Right atrium auricular region (tissue), 2 donors: ENCODE measurements at regions not wholly inside any gene's neighbourhood (a gene's known extent, or its start where the extent isn't known, plus 50 kb on each side); places are given as distances from the start of the nearest gene placed in this dataset.

ENCODE experiments used
- DNase-seq: peaks from one replicate; pipeline ENCODE4 v3.0.0-alpha.2; 2019; ENCODE audit warnings: low spot score
- H3K27ac ChIP-seq, 2 donors: fragments of 200-600 bp; sonication (generic); 1 replicate in 1 of 2; 2 replicates in 1 of 2; pipeline ENCODE4 v1.5.1; 2016 to 2019
- H3K27me3 ChIP-seq, 2 donors: fragments of 200-600 bp; sonication (generic); one replicate each; pipeline versions ENCODE4 v1.5.1 to v1.6.0; 2017 to 2019
- H3K36me3 ChIP-seq: fragments of 200-600 bp; sonication (generic); one replicate; pipeline ENCODE4 v1.5.1; 2016
- H3K4me1 ChIP-seq, 2 donors: fragments of 200-600 bp; sonication (generic); one replicate each; pipeline versions ENCODE4 v1.5.1 to v1.6.0; 2017 to 2019
- H3K4me3 ChIP-seq, 2 donors: fragments of 200-600 bp; sonication (generic); 1 replicate in 1 of 2; 2 replicates in 1 of 2; pipeline ENCODE4 v1.5.1; 2017 to 2019; ENCODE audit warnings: mild to moderate bottlenecking in 1 of 2, moderate library complexity in 1 of 2
- H3K9me3 ChIP-seq, 2 donors: fragments of 200-600 bp; sonication (generic); one replicate each; pipeline ENCODE4 v1.5.1; 2019
- CTCF ChIP-seq, 2 donors: fragments of 200-600 bp; sonication (generic); IDR thresholded peaks; one replicate each; pipeline ENCODE4 v1.5.1; 2019; ENCODE audit warnings: antibody characterized with exemption in 2 of 2

- Histone ChIP-seq H3K36me3 (no peaks in the 10 kb centered on the region), H3K9me3 (no peaks in the 10 kb centered on the region), H3K4me1 (no peaks in the 10 kb centered on the region), H3K27ac (no peak overlapping the region), H3K27me3 (no peaks in the 10 kb centered on the region), H3K4me3 (no peak overlapping the region)
- peak; percentile 48 for DNase-seq
- no peak for TF ChIP-seq CTCF (IDR thresholded peaks at IDR 0.05)
Observed at GRCh38 chr3:127419641-127420553, 132.1 kb upstream of the PRR20G start.

- Histone ChIP-seq H3K9me3 (no peaks in the 10 kb centered on the region), H3K27ac (no peak overlapping the region), H3K4me1 (no peaks in the 10 kb centered on the region), H3K36me3 (no peaks in the 10 kb centered on the region), H3K4me3 (no peak overlapping the region), H3K27me3 (no peaks in the 10 kb centered on the region)
- DNase-seq, result peak; percentile 40
- TF ChIP-seq CTCF (IDR thresholded peaks at IDR 0.05), result no peak
Observed at GRCh38 chr3:127419182-127419581, 131.3 kb upstream of the PRR20G start.

GRCh38 chr3:127418560-127419147 lies 130.8 kb upstream of the PRR20G start:
- no peaks in the 10 kb centered on the region for H3K9me3 ChIP-seq
- H3K4me3 ChIP-seq, result no peak overlapping the region
- H3K4me1 ChIP-seq, result no peaks in the 10 kb centered on the region
- H3K36me3 ChIP-seq, result no peaks in the 10 kb centered on the region
- DNase-seq, result peak; percentile 32
- TF ChIP-seq CTCF (IDR thresholded peaks at IDR 0.05), result no peak
- no peak overlapping the region for H3K27ac ChIP-seq
- no peaks in the 10 kb centered on the region for H3K27me3 ChIP-seq

GRCh38 chr3:127417709-127418559 lies 130.1 kb upstream of the PRR20G start:
- Histone ChIP-seq H3K4me3 (no peak overlapping the region), H3K27me3 (no peaks in the 10 kb centered on the region), H3K36me3 (no peaks in the 10 kb centered on the region), H3K4me1 (no peaks in the 10 kb centered on the region), H3K27ac (no peak overlapping the region), H3K9me3 (no peaks in the 10 kb centered on the region)
- DNase-seq, result peak; percentile 63
- no peak for TF ChIP-seq CTCF (IDR thresholded peaks at IDR 0.05)

- no peaks in the 10 kb centered on the region for H3K9me3 ChIP-seq
- H3K27me3 ChIP-seq, result no peaks in the 10 kb centered on the region
- no peaks in the 10 kb centered on the region for H3K36me3 ChIP-seq
- no peak for DNase-seq
- H3K4me1 ChIP-seq, result no peaks in the 10 kb centered on the region
- no peak for TF ChIP-seq CTCF (IDR thresholded peaks at IDR 0.05)
- H3K4me3 ChIP-seq, result no peak overlapping the region
- H3K27ac ChIP-seq, result no peak overlapping the region
Observed at GRCh38 chr3:127413871-127414270, 126.0 kb upstream of the PRR20G start.
